HepG2 (cell line): ENCODE measurements at regions not wholly inside any gene's neighbourhood (a gene's known extent, or its start where the extent isn't known, plus 50 kb on each side); places are given as distances from the start of the nearest gene placed in this dataset.

ENCODE experiments used
- ADNP ChIP-seq: sonication (generic); formaldehyde crosslinking; IDR thresholded peaks from 2 replicates; pipeline ENCODE4 v1.4.0; 2020; ENCODE audit warnings: missing genetic modification reagents
- AKNA ChIP-seq: sonication (generic); formaldehyde crosslinking; IDR thresholded peaks from 2 replicates; pipeline ENCODE4 v1.4.0; 2020; ENCODE audit warnings: missing genetic modification reagents, borderline replicate concordance
- ARNT2 ChIP-seq: sonication (generic); formaldehyde crosslinking; IDR thresholded peaks from 2 replicates; pipeline ENCODE4 v1.8.0; 2022; ENCODE audit warnings: mild to moderate bottlenecking, low read depth, missing genetic modification reagents, moderate library complexity
- FIP1L1 ChIP-seq: fragments of 200-400 bp; formaldehyde crosslinking; IDR thresholded peaks from 2 replicates; pipeline ENCODE4 v1.6.1; 2018; ENCODE audit warnings: low read depth, mild to moderate bottlenecking, low read length, moderate library complexity, borderline replicate concordance; ENCODE audit not compliant: insufficient read depth
- NFIC ChIP-seq: IDR thresholded peaks from 2 replicates; pipeline ENCODE4 v1.6.1; 2012; ENCODE audit warnings: mild to moderate bottlenecking, low read length, inconsistent platforms
- ZBTB7A ChIP-seq: sonication (generic); formaldehyde crosslinking; IDR thresholded peaks from 2 replicates; pipeline ENCODE4 v1.8.0; 2022; ENCODE audit warnings: mild to moderate bottlenecking, missing genetic modification reagents
- ZFP37 ChIP-seq: sonication (generic); formaldehyde crosslinking; IDR thresholded peaks from 2 replicates; pipeline ENCODE4 v1.4.0; 2020; ENCODE audit warnings: missing genetic modification reagents, borderline replicate concordance
- ZNF275 ChIP-seq: sonication (generic); formaldehyde crosslinking; IDR thresholded peaks from 2 replicates; pipeline ENCODE4 v1.8.0; 2022; ENCODE audit warnings: missing genetic modification reagents, mild to moderate bottlenecking, inconsistent platforms, borderline replicate concordance
- ZNF350 ChIP-seq: sonication (generic); formaldehyde crosslinking; IDR thresholded peaks from 2 replicates; pipeline ENCODE4 v1.4.0; 2020; ENCODE audit warnings: mild to moderate bottlenecking, low read depth, missing genetic modification reagents, borderline replicate concordance
- ZNF530 ChIP-seq: sonication (generic); formaldehyde crosslinking; IDR thresholded peaks from 2 replicates; pipeline ENCODE4 v1.5.0; 2020; ENCODE audit warnings: low read depth, mild to moderate bottlenecking, missing genetic modification reagents
- ZNF7 ChIP-seq: IDR thresholded peaks from 2 replicates; pipeline ENCODE4 v1.6.1; 2016; ENCODE audit warnings: missing biosample characterization, missing genetic modification reagents
- ZNF839 ChIP-seq: sonication (generic); formaldehyde crosslinking; IDR thresholded peaks from 2 replicates; pipeline ENCODE4 v1.4.0; 2020; ENCODE audit warnings: missing genetic modification reagents, mild to moderate bottlenecking, borderline replicate concordance
- TF ChIP-seq, protein P1 (sequence below): sonication (generic); formaldehyde crosslinking; IDR thresholded peaks from 2 replicates; pipeline ENCODE4 v1.8.0; 2022; ENCODE audit warnings: mild to moderate bottlenecking, missing genetic modification reagents, moderate library complexity

GRCh38 chr6:21990577-21990976, 306.3 kb downstream of the PRL start (continued):
- no peak for TF ChIP-seq AKNA (CRISPR knock-in tag)
- no peak for TF ChIP-seq ZFP37 (CRISPR knock-in tag)
- TF ChIP-seq ARNT2 (CRISPR knock-in tag): no peak
- TF ChIP-seq ZNF275 (CRISPR knock-in tag): no peak
- no peak for TF ChIP-seq ADNP (CRISPR knock-in tag)
- TF ChIP-seq ZNF530 (CRISPR knock-in tag): no peak
- TF ChIP-seq FIP1L1: no peak
- no peak for TF ChIP-seq ZNF350
- TF ChIP-seq ZNF7 (CRISPR knock-in tag): no peak
- TF ChIP-seq ZBTB7A (CRISPR knock-in tag): no peak
- TF ChIP-seq, protein P1, sequence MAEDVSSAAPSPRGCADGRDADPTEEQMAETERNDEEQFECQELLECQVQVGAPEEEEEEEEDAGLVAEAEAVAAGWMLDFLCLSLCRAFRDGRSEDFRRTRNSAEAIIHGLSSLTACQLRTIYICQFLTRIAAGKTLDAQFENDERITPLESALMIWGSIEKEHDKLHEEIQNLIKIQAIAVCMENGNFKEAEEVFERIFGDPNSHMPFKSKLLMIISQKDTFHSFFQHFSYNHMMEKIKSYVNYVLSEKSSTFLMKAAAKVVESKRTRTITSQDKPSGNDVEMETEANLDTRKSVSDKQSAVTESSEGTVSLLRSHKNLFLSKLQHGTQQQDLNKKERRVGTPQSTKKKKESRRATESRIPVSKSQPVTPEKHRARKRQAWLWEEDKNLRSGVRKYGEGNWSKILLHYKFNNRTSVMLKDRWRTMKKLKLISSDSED (CRISPR knock-in tag): no peak
- TF ChIP-seq ZNF839 (CRISPR knock-in tag): no peak
- TF ChIP-seq NFIC: no peak
